Motor neuron (in vitro differentiated cells): ENCODE measurements at regions not wholly inside any gene's neighbourhood (a gene's known extent, or its start where the extent isn't known, plus 50 kb on each side); places are given as distances from the start of the nearest gene placed in this dataset.

Experiments used
- ATAC-seq, 8 experiments: fragments of 200-7000 bp; cut with Tn5 transposase; replicated peaks in 6 of 8; 2 replicates each; pipeline ENCODE4 v1.8.0; 2021; ENCODE audit warnings: mild to moderate bottlenecking in 8 of 8, moderate library complexity in 8 of 8
- H3K27ac ChIP-seq, 2 donors: fragments of 250-450 bp; sonication (Bioruptor Pico); 2 replicates each; pipeline ENCODE4 v1.9.0; 2021; ENCODE audit warnings: antibody characterized with exemption in 2 of 2, mild to moderate bottlenecking in 2 of 2, moderate library complexity in 1 of 2
- H3K4me1 ChIP-seq, 2 donors: fragments of 250-450 bp; sonication (Bioruptor Pico); replicated peaks in 1 of 2; 2 replicates each; pipeline ENCODE4 v1.6.1; 2021; ENCODE audit warnings: antibody characterized with exemption in 2 of 2, mild to moderate bottlenecking in 2 of 2, moderate library complexity in 1 of 2
- H3K4me3 ChIP-seq, 5 donors: fragments of 250-450 bp; sonication (Bioruptor Pico); 2 replicates each; pipeline ENCODE4 v1.9.0; 2021; ENCODE audit warnings: antibody characterized with exemption in 5 of 5, mild to moderate bottlenecking in 5 of 5, moderate library complexity in 4 of 5
- WGBS, 10 experiments: fragments of 450-650 bp; shearing (Covaris generic); methylation state at CpG; one replicate each; pipeline ENCODE4 v1.0.0; 2022; 5-methylcytosine and 5-hydroxymethylcytosine counted together
- in situ Hi-C, 9 experiments: fragments of 400-800 bp; cut with MboI; loops; one replicate each; pipeline ENCODE4 v1.15.0; 2021; ENCODE audit warnings: low sequenced_read_pairs in 9 of 9, low pct_unique_long_range_greater_than_20kb in 2 of 9; ENCODE audit not compliant: unreplicated experiment in 9 of 9

GRCh38 chr2:37779139-37779538, 107.7 kb upstream of the CDC42EP3 start:
- no peak overlapping the region for H3K4me3 ChIP-seq
- peaks cover 6 to 11% of the 10 kb centered on the region in 2 donors for H3K4me1 ChIP-seq
- WGBS, 10 experiments = 0 to 65% (median 38%) methylated on average over 1 to 5 of the region's 5 CpGs; no CpG with 5 or more reads in 1 of the 10 experiments
- ATAC-seq = peak in 4 of 8 experiments; percentile 22 to 33 (median 32)
- in situ Hi-C loops = no loop called here
- no peak overlapping the region for H3K27ac ChIP-seq

GRCh38 chr2:37779611-37780386, 108.4 kb upstream of the CDC42EP3 start:
- no peak overlapping the region for H3K4me3 ChIP-seq
- 40 to 100% (median 92%) methylated on average over 1 to 2 of the region's 2 CpGs; no CpG with 5 or more reads in 2 of the 10 experiments for WGBS, 10 experiments
- ATAC-seq = no peak
- H3K27ac ChIP-seq = no peak overlapping the region
- H3K4me1 ChIP-seq = peaks cover 6 to 11% of the 10 kb centered on the region in 2 donors
- in situ Hi-C loops = no loop called here

- H3K4me3 ChIP-seq = no peak overlapping the region
- peaks cover 6 to 11% of the 10 kb centered on the region in 2 donors for H3K4me1 ChIP-seq
- in situ Hi-C loops = no loop called here
- 0 to 100% (median 86%) methylated on average over 1 to 2 of the region's 2 CpGs; no CpG with 5 or more reads in 5 of the 10 experiments for WGBS, 10 experiments
- no peak overlapping the region for H3K27ac ChIP-seq
- no peak for ATAC-seq
Observed at GRCh38 chr2:37780387-37780676, 108.9 kb upstream of the CDC42EP3 start.

- in situ Hi-C loops = no loop called here
- WGBS, 10 experiments = 29 to 100% (median 80%) methylated on average over 1 to 3 of the region's 5 CpGs; no CpG with 5 or more reads in 5 of the 10 experiments
- peak in 1 of 8 experiments; percentile 20 for ATAC-seq
Observed at GRCh38 chr2:37781028-37781427, 109.6 kb upstream of the CDC42EP3 start.

GRCh38 chr2:37782155-37782673, 110.8 kb upstream of the CDC42EP3 start:
- Histone ChIP-seq H3K4me3 (no peak overlapping the region), H3K4me1 (peaks cover 6 to 11% of the 10 kb centered on the region in 2 donors), H3K27ac (no peak overlapping the region)
- no peak for ATAC-seq
- 0 to 91% (median 80%) methylated on average over 1 to 6 of the region's 8 CpGs for WGBS, 10 experiments
- in situ Hi-C loops = no loop called here

More at GRCh38 chr2:37781028-37781427, 109.6 kb upstream of the CDC42EP3 start:
- Histone ChIP-seq H3K4me3 (no peak overlapping the region), H3K4me1 (peaks cover 6 to 11% of the 10 kb centered on the region in 2 donors), H3K27ac (no peak overlapping the region)

GRCh38 chr2:37782721-37783371, 111.4 kb upstream of the CDC42EP3 start:
- Histone ChIP-seq H3K27ac (no peak overlapping the region), H3K4me3 (no peak overlapping the region), H3K4me1 (peaks cover 6 to 11% of the 10 kb centered on the region in 2 donors)
- WGBS, 10 experiments = 70 to 96% (median 83%) methylated on average over 2 to 8 of the region's 10 CpGs; no CpG with 5 or more reads in 1 of the 10 experiments
- in situ Hi-C loops = no loop called here
- no peak for ATAC-seq

GRCh38 chr2:37783545-37783944, 112.1 kb upstream of the CDC42EP3 start:
- 43 to 100% (median 89%) methylated on average over 1 to 4 of the region's 4 CpGs; no CpG with 5 or more reads in 4 of the 10 experiments for WGBS, 10 experiments
- Histone ChIP-seq H3K27ac (no peak overlapping the region), H3K4me1 (peaks cover 6 to 10% of the 10 kb centered on the region in 2 donors), H3K4me3 (no peak overlapping the region)
- in situ Hi-C loops = no loop called here
- no peak for ATAC-seq

GRCh38 chr2:37784071-37784758, 112.8 kb upstream of the CDC42EP3 start:
- peak in 1 of 8 experiments; percentile 78 for ATAC-seq
- Histone ChIP-seq H3K4me3 (no peak overlapping the region), H3K4me1 (peaks cover 3 to 5% of the 10 kb centered on the region in 2 donors), H3K27ac (no peak overlapping the region)
- in situ Hi-C loops = no loop called here
- WGBS, 10 experiments = 14 to 94% (median 71%) methylated on average over 1 to 3 of the region's 3 CpGs

- 70 to 92% (median 83%) methylated on average over 1 to 5 of the region's 5 CpGs; no CpG with 5 or more reads in 3 of the 10 experiments for WGBS, 10 experiments
- H3K27ac ChIP-seq = no peak overlapping the region
- in situ Hi-C loops = no loop called here
- H3K4me3 ChIP-seq = no peak overlapping the region
- no peak for ATAC-seq
- peaks cover 0 to 2% of the 10 kb centered on the region in 2 donors for H3K4me1 ChIP-seq
Observed at GRCh38 chr2:37784759-37785149, 113.3 kb upstream of the CDC42EP3 start.

GRCh38 chr2:37786191-37786698, 114.8 kb upstream of the CDC42EP3 start:
- Histone ChIP-seq H3K4me1 (no peaks in the 10 kb centered on the region), H3K4me3 (no peak overlapping the region), H3K27ac (no peak overlapping the region)
- no peak for ATAC-seq
- 71 to 100% (median 100%) methylated on average over 1 of the region's 1 CpG; no CpG with 5 or more reads in 4 of the 10 experiments for WGBS, 10 experiments
- in situ Hi-C loops = no loop called here

GRCh38 chr2:37786854-37787253, 115.4 kb upstream of the CDC42EP3 start:
- peak in 2 of 8 experiments; percentile 21 to 93 for ATAC-seq
- Histone ChIP-seq H3K4me3 (no peak overlapping the region), H3K4me1 (no peaks in the 10 kb centered on the region), H3K27ac (no peak overlapping the region)
- 60 to 100% (median 75%) methylated on average over 1 to 5 of the region's 5 CpGs; no CpG with 5 or more reads in 2 of the 10 experiments for WGBS, 10 experiments
- in situ Hi-C loops = no loop called here

GRCh38 chr2:37788602-37789209, 117.3 kb upstream of the CDC42EP3 start:
- Histone ChIP-seq H3K4me3 (no peak overlapping the region), H3K4me1 (no peaks in the 10 kb centered on the region), H3K27ac (no peak overlapping the region)
- no peak for ATAC-seq
- in situ Hi-C loops = no loop called here
